Neural cell (in vitro differentiated cells): ENCODE measurements at regions not wholly inside any gene's neighbourhood (a gene's known extent, or its start where the extent isn't known, plus 50 kb on each side); places are given as distances from the start of the nearest gene placed in this dataset.

Experiments used
- H2AFZ ChIP-seq: fragments of 200-600, 300-800 bp; sonication (generic), shearing (Covaris generic); 2 replicates; pipeline ENCODE4 v1.6.0; 2014; ENCODE audit warnings: low read depth, mild to moderate bottlenecking, antibody characterized with exemption, low read length, moderate library complexity
- H3F3A ChIP-seq: fragments of 200-600 bp; shearing (Covaris generic); 2 replicates; pipeline ENCODE4 v1.6.1; 2016; ENCODE audit warnings: mild to moderate bottlenecking, moderate library complexity, mixed read lengths, antibody characterized with exemption, low read length; ENCODE audit not compliant: insufficient read depth, poor library complexity, severe bottlenecking
- H3K27ac ChIP-seq: fragments of 200-600, 300-800 bp; sonication (generic), shearing (Covaris generic); 2 replicates; pipeline ENCODE4 v1.5.1; 2014; ENCODE audit warnings: mild to moderate bottlenecking, low read length, moderate library complexity
- H3K27me3 ChIP-seq: fragments of 300-800, 200-600 bp; sonication (generic), shearing (Covaris generic); 2 replicates; pipeline ENCODE4 v1.6.0; 2014; ENCODE audit warnings: mild to moderate bottlenecking, low read depth, low read length, moderate library complexity; ENCODE audit not compliant: insufficient read depth
- H3K36me3 ChIP-seq: fragments of 300-800, 200-600 bp; sonication (generic), shearing (Covaris generic); 2 replicates; pipeline ENCODE4 v1.5.1; 2014; ENCODE audit warnings: mild to moderate bottlenecking, antibody characterized with exemption, low read length, moderate library complexity; ENCODE audit not compliant: insufficient read depth
- H3K4me2 ChIP-seq: fragments of 300-800, 200-600 bp; sonication (generic), shearing (Covaris generic); 2 replicates; pipeline ENCODE4 v1.6.0; 2014; ENCODE audit warnings: mild to moderate bottlenecking, low read length
- H3K4me3 ChIP-seq: fragments of 300-800, 200-600 bp; sonication (generic), shearing (Covaris generic); 2 replicates; pipeline ENCODE4 v1.5.1; 2014; ENCODE audit warnings: mild to moderate bottlenecking, low read length, moderate library complexity
- H3K79me2 ChIP-seq: fragments of 200-600 bp; shearing (Covaris generic); replicated peaks from 2 replicates; pipeline ENCODE4 v1.6.0; 2014; ENCODE audit warnings: mild to moderate bottlenecking, low read length, moderate library complexity; ENCODE audit not compliant: insufficient read depth
- H3K9ac ChIP-seq: fragments of 300-800, 200-600 bp; sonication (generic), shearing (Covaris generic); 2 replicates; pipeline ENCODE4 v1.6.1; 2016; ENCODE audit warnings: mild to moderate bottlenecking, low read length, mixed read lengths
- H3K9me2 ChIP-seq: fragments of 200-600 bp; shearing (Covaris generic); 2 replicates; pipeline ENCODE4 v1.6.1; 2016; ENCODE audit warnings: mild to moderate bottlenecking, low read length, mixed read lengths; ENCODE audit not compliant: insufficient read depth
- H3K9me3 ChIP-seq: fragments of 200-600, 300-800 bp; sonication (generic), shearing (Covaris generic); 2 replicates; pipeline ENCODE4 v1.6.1; 2016; ENCODE audit warnings: mild to moderate bottlenecking, mixed run types, low read length, moderate library complexity, mixed read lengths
- H4K20me1 ChIP-seq: fragments of 200-600 bp; shearing (Covaris generic); 2 replicates; pipeline ENCODE4 v1.6.1; 2016; ENCODE audit warnings: mild to moderate bottlenecking, mixed run types; ENCODE audit not compliant: insufficient read depth
- EP300 ChIP-seq: fragments of 450-650 bp; conservative IDR thresholded peaks from 2 replicates; pipeline ENCODE4 v1.6.1; 2014; ENCODE audit warnings: antibody characterized with exemption, mild to moderate bottlenecking, moderate library complexity; ENCODE audit not compliant: poor library complexity, severe bottlenecking
- EZH2 ChIP-seq: fragments of 200-600, 300-800 bp; shearing (Covaris generic), sonication (generic); IDR thresholded peaks from 2 replicates; pipeline ENCODE4 v1.6.1; 2014; ENCODE audit warnings: antibody characterized with exemption, low read length, borderline replicate concordance, mild to moderate bottlenecking; ENCODE audit not compliant: insufficient read depth, poor library complexity, severe bottlenecking
- MXI1 ChIP-seq: fragments of 450-650 bp; conservative IDR thresholded peaks from 2 replicates; pipeline ENCODE4 v1.6.1; 2014; ENCODE audit warnings: antibody characterized with exemption, mild to moderate bottlenecking; ENCODE audit not compliant: poor library complexity, severe bottlenecking
- POLR2AphosphoS5 ChIP-seq: IDR thresholded peaks from 2 replicates; pipeline ENCODE4 v1.6.1; 2012
- RAD21 ChIP-seq: fragments of 450-650 bp; conservative IDR thresholded peaks from 2 replicates; pipeline ENCODE4 v1.6.1; 2014; ENCODE audit warnings: antibody characterized with exemption, mild to moderate bottlenecking, moderate library complexity
- SMC3 ChIP-seq: fragments of 450-650 bp; conservative IDR thresholded peaks from 2 replicates; pipeline ENCODE4 v1.6.1; 2014; ENCODE audit warnings: antibody characterized with exemption, mild to moderate bottlenecking, moderate library complexity; ENCODE audit not compliant: poor library complexity
- TAF1 ChIP-seq: IDR thresholded peaks from 2 replicates; pipeline ENCODE4 v1.6.1; 2012; ENCODE audit warnings: low read depth
- TF ChIP-seq, protein P1 (sequence below): fragments of 450-650 bp; IDR thresholded peaks from 2 replicates; pipeline ENCODE4 v1.5.1; 2014; ENCODE audit warnings: antibody characterized with exemption, mild to moderate bottlenecking, moderate library complexity; ENCODE audit not compliant: poor library complexity, severe bottlenecking
- TF ChIP-seq, protein P2 (sequence below): IDR thresholded peaks from 2 replicates; pipeline ENCODE4 v1.6.1; 2012; ENCODE audit warnings: borderline replicate concordance

DNA sequence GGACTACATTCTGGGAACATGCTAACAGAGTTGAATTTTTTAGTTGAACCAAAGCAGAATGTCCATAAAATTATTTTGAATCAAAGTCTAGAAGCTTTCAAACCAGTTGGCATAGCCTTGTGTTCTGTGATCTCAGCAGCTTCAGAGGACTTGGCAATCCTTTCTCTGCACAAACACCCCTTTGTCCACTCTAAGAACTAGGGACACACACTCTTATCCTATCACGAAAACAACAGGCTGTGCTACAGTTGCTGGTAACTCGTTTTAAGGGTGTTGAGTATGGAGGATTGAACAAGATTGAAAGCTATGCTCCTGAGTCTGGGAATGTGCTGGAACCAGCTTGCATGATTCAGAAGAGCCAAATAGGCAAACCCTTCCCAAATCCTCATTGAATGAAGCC, 76.4 kb upstream of the PRSS58 start:
- Histone ChIP-seq H3K36me3 (no peaks in the 10 kb centered on the region), H3K4me3 (no peak overlapping the region), H3K9me2 (no peaks in the 10 kb centered on the region), H3F3A (no peaks in the 10 kb centered on the region), H4K20me1 (no peaks in the 10 kb centered on the region), H3K4me2 (no peak overlapping the region), H3K79me2 (no peaks in the 10 kb centered on the region), H3K27me3 (no peaks in the 10 kb centered on the region), H3K9me3 (no peaks in the 10 kb centered on the region), H2AFZ (no peak overlapping the region), H3K9ac (no peak overlapping the region), H3K27ac (no peak overlapping the region)
- TF ChIP-seq, protein P1, sequence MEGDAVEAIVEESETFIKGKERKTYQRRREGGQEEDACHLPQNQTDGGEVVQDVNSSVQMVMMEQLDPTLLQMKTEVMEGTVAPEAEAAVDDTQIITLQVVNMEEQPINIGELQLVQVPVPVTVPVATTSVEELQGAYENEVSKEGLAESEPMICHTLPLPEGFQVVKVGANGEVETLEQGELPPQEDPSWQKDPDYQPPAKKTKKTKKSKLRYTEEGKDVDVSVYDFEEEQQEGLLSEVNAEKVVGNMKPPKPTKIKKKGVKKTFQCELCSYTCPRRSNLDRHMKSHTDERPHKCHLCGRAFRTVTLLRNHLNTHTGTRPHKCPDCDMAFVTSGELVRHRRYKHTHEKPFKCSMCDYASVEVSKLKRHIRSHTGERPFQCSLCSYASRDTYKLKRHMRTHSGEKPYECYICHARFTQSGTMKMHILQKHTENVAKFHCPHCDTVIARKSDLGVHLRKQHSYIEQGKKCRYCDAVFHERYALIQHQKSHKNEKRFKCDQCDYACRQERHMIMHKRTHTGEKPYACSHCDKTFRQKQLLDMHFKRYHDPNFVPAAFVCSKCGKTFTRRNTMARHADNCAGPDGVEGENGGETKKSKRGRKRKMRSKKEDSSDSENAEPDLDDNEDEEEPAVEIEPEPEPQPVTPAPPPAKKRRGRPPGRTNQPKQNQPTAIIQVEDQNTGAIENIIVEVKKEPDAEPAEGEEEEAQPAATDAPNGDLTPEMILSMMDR: no peak
- TF ChIP-seq MXI1 (no peak), TAF1 (no peak), SMC3 (no peak), RAD21 (no peak)

DNA sequence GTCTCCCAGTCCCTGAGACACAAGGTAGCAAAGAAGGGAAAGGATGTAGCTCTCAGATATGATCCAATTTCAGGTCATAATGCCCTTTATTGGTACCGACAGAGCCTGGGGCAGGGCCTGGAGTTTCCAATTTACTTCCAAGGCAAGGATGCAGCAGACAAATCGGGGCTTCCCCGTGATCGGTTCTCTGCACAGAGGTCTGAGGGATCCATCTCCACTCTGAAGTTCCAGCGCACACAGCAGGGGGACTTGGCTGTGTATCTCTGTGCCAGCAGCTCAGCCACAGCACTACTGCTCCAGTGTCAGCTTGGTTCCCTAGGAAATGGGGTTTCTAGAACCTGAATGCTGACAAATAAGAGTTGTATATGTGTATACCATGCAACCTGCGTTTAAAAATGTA, 74.6 kb upstream of the PRSS58 start:
- no peaks in the 10 kb centered on the region for H4K20me1 ChIP-seq
- H3K27me3 ChIP-seq: no peaks in the 10 kb centered on the region
- no peaks in the 10 kb centered on the region for H3F3A ChIP-seq
- H3K4me3 ChIP-seq: no peak overlapping the region
- no peaks in the 10 kb centered on the region for H3K9me2 ChIP-seq
- no peaks in the 10 kb centered on the region for H3K9me3 ChIP-seq
- H3K36me3 ChIP-seq: no peaks in the 10 kb centered on the region
- no peak overlapping the region for H3K4me2 ChIP-seq
- H3K9ac ChIP-seq: no peak overlapping the region
- no peak overlapping the region for H2AFZ ChIP-seq
- no peak overlapping the region for H3K27ac ChIP-seq
- no peaks in the 10 kb centered on the region for H3K79me2 ChIP-seq
- TF ChIP-seq RAD21 (no peak), TAF1 (no peak), MXI1 (no peak), SMC3 (no peak), POLR2AphosphoS5 (no peak), EZH2 (no peak), EP300 (no peak)
- TF ChIP-seq, protein P1: no peak
- TF ChIP-seq, protein P2, sequence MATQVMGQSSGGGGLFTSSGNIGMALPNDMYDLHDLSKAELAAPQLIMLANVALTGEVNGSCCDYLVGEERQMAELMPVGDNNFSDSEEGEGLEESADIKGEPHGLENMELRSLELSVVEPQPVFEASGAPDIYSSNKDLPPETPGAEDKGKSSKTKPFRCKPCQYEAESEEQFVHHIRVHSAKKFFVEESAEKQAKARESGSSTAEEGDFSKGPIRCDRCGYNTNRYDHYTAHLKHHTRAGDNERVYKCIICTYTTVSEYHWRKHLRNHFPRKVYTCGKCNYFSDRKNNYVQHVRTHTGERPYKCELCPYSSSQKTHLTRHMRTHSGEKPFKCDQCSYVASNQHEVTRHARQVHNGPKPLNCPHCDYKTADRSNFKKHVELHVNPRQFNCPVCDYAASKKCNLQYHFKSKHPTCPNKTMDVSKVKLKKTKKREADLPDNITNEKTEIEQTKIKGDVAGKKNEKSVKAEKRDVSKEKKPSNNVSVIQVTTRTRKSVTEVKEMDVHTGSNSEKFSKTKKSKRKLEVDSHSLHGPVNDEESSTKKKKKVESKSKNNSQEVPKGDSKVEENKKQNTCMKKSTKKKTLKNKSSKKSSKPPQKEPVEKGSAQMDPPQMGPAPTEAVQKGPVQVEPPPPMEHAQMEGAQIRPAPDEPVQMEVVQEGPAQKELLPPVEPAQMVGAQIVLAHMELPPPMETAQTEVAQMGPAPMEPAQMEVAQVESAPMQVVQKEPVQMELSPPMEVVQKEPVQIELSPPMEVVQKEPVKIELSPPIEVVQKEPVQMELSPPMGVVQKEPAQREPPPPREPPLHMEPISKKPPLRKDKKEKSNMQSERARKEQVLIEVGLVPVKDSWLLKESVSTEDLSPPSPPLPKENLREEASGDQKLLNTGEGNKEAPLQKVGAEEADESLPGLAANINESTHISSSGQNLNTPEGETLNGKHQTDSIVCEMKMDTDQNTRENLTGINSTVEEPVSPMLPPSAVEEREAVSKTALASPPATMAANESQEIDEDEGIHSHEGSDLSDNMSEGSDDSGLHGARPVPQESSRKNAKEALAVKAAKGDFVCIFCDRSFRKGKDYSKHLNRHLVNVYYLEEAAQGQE: no peak
